Adrenal gland (tissue), 9 donors: ENCODE measurements at regions not wholly inside any gene's neighbourhood (a gene's known extent, or its start where the extent isn't known, plus 50 kb on each side); places are given as distances from the start of the nearest gene placed in this dataset.

ENCODE experiments used
- DNase-seq, 7 donors: peaks; one replicate each; pipeline ENCODE4 v3.0.0-alpha.2; 2019 to 2020
- H3K27ac ChIP-seq, 5 donors: fragments of 200-600 bp; sonication (generic) in 4 of 5; 1 replicate in 3 of 5; 2 replicates in 2 of 5; pipeline versions ENCODE4 v1.5.1 to v1.8.0; 2016 to 2020; ENCODE audit warnings: mild to moderate bottlenecking in 1 of 5
- H3K27me3 ChIP-seq: fragments of 200-600 bp; 2 replicates; pipeline ENCODE4 v1.8.0; 2021
- H3K36me3 ChIP-seq, 2 donors: fragments of 200-600 bp; replicated peaks in 1 of 2; 1 replicate in 1 of 2; 2 replicates in 1 of 2; pipeline versions ENCODE4 v1.5.1 to v1.8.0; 2018 to 2022
- H3K4me1 ChIP-seq, 2 donors: fragments of 200-600 bp; replicated peaks in 1 of 2; 1 replicate in 1 of 2; 2 replicates in 1 of 2; pipeline versions ENCODE4 v1.5.1 to v1.8.0; 2018 to 2021
- H3K4me3 ChIP-seq, 4 donors: fragments of 200-600 bp; sonication (generic) in 3 of 4; one replicate each; pipeline ENCODE4 v1.5.1; 2016 to 2018
- H3K9me3 ChIP-seq, 3 donors: fragments of 200-600 bp; sonication (generic) in 1 of 3; replicated peaks in 1 of 3; 1 replicate in 2 of 3; 2 replicates in 1 of 3; pipeline versions ENCODE4 v1.5.1 to v1.8.0; 2016 to 2021
- POLR2A ChIP-seq, 2 donors: fragments of 450-650 bp; IDR thresholded peaks; one replicate each; pipeline ENCODE4 v1.6.1; 2017; ENCODE audit warnings: antibody characterized with exemption in 2 of 2, mild to moderate bottlenecking in 2 of 2, moderate library complexity in 1 of 2
- WGBS, 4 donors: extraction: QIAGEN DNeasy Blood & Tissue Kit in 2 of 4; methylation state at CpG; one replicate each; pipeline versions ENCODE4 v1.1.5 to v1.1.7; 2013 to 2017; 5-methylcytosine and 5-hydroxymethylcytosine counted together
- intact Hi-C, 2 donors: fragments of 100-400 bp; cut with DNase I; formaldehyde crosslinking; loops; one replicate each; pipeline versions ENCODE4 v1.14.1 to v1.15.0; 2022 to 2023
- TF ChIP-seq, protein P1 (sequence below), 6 experiments: fragments of 450-650 bp in 4 of 6; fragments of 200-600 bp in 2 of 6; sonication (generic) in 1 of 6; IDR thresholded peaks; 1 replicate in 5 of 6; 2 replicates in 1 of 6; pipeline versions ENCODE4 v1.5.1 to v1.8.0; 2016 to 2021; ENCODE audit warnings: antibody characterized with exemption in 6 of 6, mild to moderate bottlenecking in 2 of 6, moderate library complexity in 1 of 6
- donor health status: healthy with polysubstance abuse.
- donor health status: Bipolar disorder and iron deficiency.
- donor health status: DM: yes; HTN: yes; CAD: no.
- donor health status: DM: no; HTN: no; CAD: no.
- donor health status: DM: no; HTN: no; CAD: no.

DNA sequence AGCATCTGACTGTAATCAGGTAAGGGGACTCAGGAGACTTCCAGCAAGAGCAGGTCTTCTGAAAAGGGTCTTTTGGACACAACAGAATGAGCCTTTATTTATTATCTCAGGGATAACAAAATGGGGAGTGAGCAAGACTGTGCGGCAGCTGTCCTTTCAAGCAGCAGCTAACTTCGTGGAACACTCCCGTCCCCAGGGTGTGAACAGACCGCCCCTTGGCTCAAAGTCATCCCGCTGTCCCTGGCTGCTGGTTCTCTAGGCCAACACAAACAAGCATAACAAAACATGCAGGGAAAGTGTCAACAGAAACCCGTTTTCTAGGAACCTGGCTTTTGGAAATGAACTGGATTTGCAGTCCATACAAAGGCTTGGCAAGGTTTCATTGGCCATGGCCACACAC is 787.9 kb upstream of the FANCL start:
- TF ChIP-seq, protein P1, sequence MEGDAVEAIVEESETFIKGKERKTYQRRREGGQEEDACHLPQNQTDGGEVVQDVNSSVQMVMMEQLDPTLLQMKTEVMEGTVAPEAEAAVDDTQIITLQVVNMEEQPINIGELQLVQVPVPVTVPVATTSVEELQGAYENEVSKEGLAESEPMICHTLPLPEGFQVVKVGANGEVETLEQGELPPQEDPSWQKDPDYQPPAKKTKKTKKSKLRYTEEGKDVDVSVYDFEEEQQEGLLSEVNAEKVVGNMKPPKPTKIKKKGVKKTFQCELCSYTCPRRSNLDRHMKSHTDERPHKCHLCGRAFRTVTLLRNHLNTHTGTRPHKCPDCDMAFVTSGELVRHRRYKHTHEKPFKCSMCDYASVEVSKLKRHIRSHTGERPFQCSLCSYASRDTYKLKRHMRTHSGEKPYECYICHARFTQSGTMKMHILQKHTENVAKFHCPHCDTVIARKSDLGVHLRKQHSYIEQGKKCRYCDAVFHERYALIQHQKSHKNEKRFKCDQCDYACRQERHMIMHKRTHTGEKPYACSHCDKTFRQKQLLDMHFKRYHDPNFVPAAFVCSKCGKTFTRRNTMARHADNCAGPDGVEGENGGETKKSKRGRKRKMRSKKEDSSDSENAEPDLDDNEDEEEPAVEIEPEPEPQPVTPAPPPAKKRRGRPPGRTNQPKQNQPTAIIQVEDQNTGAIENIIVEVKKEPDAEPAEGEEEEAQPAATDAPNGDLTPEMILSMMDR (IDR thresholded peaks at IDR 0.05) = no peak
- TF ChIP-seq POLR2A (IDR thresholded peaks at IDR 0.05) = no peak
- H3K9me3 ChIP-seq = no peaks in the 10 kb centered on the region
- H3K27me3 ChIP-seq = no peaks in the 10 kb centered on the region
- H3K4me3 ChIP-seq = no peak overlapping the region
- 54 to 74% (median 71%) methylated on average over 5 to 6 of the region's 6 CpGs for WGBS, 4 donors
- no peaks in the 10 kb centered on the region for H3K4me1 ChIP-seq
- H3K27ac ChIP-seq = no peak overlapping the region
- DNase-seq = peak in 1 of 7 donors; percentile 7
- intact Hi-C loops = loop anchor here in 1 of 2 donors (10.0 kb wide), 1 partner anchor 1556 kb away; no protein-coding TSS in a partner anchor
- no peaks in the 10 kb centered on the region for H3K36me3 ChIP-seq

DNA sequence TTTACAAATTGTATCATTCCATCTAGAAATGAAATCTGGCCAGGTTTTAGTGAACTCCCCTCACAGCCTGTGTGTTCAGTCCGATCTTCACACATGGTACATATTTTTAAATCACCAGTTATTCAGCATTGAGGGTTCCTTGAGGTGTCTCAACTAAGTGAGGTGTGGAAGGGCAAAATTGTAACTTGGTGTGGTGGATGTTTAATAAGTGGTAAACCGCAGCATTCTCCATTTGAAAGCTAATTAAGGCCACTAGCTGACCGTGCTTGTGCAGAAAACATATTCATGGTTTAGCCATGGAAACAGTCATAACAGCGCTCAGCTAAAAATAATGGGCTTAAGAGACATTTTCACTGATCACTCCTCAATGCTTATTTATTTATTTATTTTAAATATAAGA is 786.2 kb upstream of the FANCL start:
- H3K36me3 ChIP-seq = no peaks in the 10 kb centered on the region
- no peak overlapping the region for H3K4me3 ChIP-seq
- H3K27ac ChIP-seq = no peak overlapping the region
- H3K27me3 ChIP-seq = no peaks in the 10 kb centered on the region
- DNase-seq = no peak
- no peaks in the 10 kb centered on the region for H3K4me1 ChIP-seq
- intact Hi-C loops = loop anchor here in 1 of 2 donors (10.0 kb wide), 1 partner anchor 1557 kb away; no protein-coding TSS in a partner anchor
- no peaks in the 10 kb centered on the region for H3K9me3 ChIP-seq
- 80 to 91% (median 90%) methylated on average over 4 of the region's 4 CpGs for WGBS, 4 donors
- no peak for TF ChIP-seq POLR2A (IDR thresholded peaks at IDR 0.05)
- TF ChIP-seq, protein P1 (IDR thresholded peaks at IDR 0.05) = no peak

DNA sequence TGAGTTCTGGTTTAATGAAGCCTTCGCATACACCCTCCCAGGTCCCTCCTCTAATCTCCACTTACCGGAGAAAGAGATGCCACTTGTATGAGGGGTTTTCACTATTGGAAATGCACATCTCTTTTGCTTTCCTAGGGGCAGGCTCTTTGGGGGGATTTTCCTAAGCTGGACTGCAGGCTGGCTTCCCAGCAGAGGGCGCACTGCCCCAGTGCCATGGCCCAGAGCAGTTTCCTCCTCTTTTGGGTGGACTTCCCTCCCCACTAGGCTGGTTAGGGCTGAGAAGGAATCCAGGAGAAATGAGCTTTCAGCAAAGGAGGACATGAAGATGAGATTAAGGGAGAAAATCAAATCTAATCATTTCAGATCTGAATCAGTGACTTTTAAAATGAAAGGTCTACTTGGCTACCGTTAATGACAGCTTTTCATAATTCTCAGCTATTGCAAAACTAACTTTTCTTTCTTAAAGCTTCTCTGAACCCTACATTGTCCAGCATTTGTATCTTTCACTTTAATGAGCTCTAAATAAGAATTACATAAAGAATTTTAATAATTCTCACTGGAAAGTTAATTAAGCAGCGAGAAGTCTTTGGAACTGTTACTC is 784.1 kb upstream of the FANCL start:
- H3K4me3 ChIP-seq = no peak overlapping the region
- H3K27ac ChIP-seq = no peak overlapping the region
- no peaks in the 10 kb centered on the region for H3K27me3 ChIP-seq
- peak; percentile 14 to 63 (median 39) for DNase-seq
- intact Hi-C loops = loop anchor here in 1 of 2 donors (10.0 kb wide), 1 partner anchor 1560 kb away; no protein-coding TSS in a partner anchor
- no peaks in the 10 kb centered on the region for H3K4me1 ChIP-seq
- 64 to 70% (median 66%) methylated on average over 5 of the region's 5 CpGs for WGBS, 4 donors
- TF ChIP-seq, protein P1 (IDR thresholded peaks at IDR 0.05) = peak; percentile 61 to 77 (median 72)
- no peak for TF ChIP-seq POLR2A (IDR thresholded peaks at IDR 0.05)
- H3K9me3 ChIP-seq = no peaks in the 10 kb centered on the region
- no peaks in the 10 kb centered on the region for H3K36me3 ChIP-seq

DNA sequence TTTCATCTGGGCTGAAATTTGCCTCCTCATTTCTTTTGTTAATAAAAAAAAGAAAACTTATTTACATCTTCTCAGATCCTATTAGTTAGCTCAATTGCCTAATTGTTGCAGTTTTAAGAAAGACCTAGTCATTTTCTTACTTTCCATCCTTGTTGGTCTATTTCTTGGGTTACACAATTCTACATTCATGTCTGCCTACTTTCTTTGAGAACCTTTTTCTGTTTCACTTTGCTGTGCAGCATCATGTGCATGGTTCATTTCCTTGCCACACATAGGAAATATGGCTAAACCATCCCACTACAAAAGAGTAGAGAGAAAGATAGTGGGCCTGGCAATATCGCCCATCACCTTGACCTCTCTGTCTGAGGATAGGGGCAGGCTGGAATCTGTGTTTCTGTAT is 780.7 kb upstream of the FANCL start:
- no peaks in the 10 kb centered on the region for H3K9me3 ChIP-seq
- H3K4me3 ChIP-seq = no peak overlapping the region
- no peak overlapping the region for H3K27ac ChIP-seq
- H3K4me1 ChIP-seq = no peaks in the 10 kb centered on the region
- intact Hi-C loops = loop anchor here in 1 of 2 donors (10.0 kb wide), 1 partner anchor 1563 kb away; no protein-coding TSS in a partner anchor
- 54 to 85% (median 75%) methylated on average over 1 of the region's 1 CpG for WGBS, 4 donors
- DNase-seq = no peak
- TF ChIP-seq, protein P1 (IDR thresholded peaks at IDR 0.05) = no peak
- TF ChIP-seq POLR2A (IDR thresholded peaks at IDR 0.05) = no peak
- no peaks in the 10 kb centered on the region for H3K27me3 ChIP-seq
- H3K36me3 ChIP-seq = no peaks in the 10 kb centered on the region
